ENCODE measurements at regions not wholly inside any gene's neighbourhood (a gene's known extent, or its start where the extent isn't known, plus 50 kb on each side); places are given as distances from the start of the nearest gene placed in this dataset.

DNA sequence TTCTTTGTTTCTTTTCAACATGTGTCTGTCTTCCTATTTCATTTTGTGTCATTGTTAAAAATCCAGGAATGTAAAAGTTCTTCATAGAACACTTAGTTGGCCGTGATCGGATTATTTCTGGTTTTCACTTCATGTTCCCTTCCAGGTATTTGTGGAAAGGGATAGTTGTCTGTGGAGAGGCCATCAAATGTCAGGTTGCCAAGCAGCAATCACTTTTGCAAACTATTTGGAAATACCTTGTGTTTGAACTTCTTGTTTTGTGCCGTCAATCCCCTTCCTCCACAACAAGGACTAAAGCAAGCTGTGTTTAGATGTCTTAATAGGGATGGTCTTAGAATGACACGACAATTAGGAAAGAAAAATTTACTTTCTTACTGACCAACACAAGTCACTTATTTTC lies 116.9 kb upstream of the MPDZ start:
- no peak for DNase-seq (ENCODE audit: low read depth)

DNA sequence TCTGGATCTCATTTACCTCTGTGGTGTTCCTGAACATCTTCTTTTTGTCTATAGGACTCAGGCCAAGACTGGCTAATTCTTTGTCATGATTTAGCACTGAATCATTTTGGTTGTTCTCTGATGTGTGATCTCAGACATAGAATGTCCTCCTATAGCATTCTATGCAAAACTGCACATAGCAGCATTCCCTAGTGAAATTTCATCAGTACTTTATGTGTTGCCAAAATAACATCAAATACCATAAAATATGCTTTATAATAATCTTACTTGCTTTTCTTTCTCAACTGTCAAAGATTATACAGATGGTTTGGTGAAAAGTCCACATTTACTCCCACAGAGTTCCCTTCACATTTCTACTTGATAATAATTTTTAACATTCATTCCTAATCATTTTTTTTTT lies 115.7 kb upstream of the MPDZ start:
- DNase-seq (ENCODE audit: low read depth): no peak

DNA sequence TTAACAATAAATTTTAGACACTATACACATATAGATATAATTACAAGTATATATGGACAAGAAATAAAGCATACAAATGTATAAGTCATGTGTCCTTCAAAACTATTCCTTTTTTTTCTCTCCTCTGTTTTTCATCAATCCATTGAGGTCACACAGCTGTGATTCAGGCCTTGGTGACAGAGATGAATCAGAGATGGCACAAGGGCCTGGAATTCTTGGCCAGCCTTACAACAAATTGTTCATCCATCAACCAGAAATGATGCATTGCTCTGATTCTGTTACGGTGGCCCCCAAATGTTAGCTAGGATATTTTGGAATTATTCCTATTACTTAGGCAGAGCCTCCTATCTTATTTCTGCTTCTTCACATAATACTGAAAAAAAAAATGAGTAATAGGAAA lies 108.7 kb upstream of the MPDZ start:
- peak; percentile 85 for DNase-seq (ENCODE audit: low read depth)

- peak; percentile 34 for DNase-seq (ENCODE audit: low read depth)
These were observed 108.2 kb upstream of the MPDZ start for GRCh38 chr9:13387734-13388067.

GRCh38 chr9:13386935-13387733 lies 107.6 kb upstream of the MPDZ start:
- peak; percentile 92 for DNase-seq (ENCODE audit: low read depth)

DNA sequence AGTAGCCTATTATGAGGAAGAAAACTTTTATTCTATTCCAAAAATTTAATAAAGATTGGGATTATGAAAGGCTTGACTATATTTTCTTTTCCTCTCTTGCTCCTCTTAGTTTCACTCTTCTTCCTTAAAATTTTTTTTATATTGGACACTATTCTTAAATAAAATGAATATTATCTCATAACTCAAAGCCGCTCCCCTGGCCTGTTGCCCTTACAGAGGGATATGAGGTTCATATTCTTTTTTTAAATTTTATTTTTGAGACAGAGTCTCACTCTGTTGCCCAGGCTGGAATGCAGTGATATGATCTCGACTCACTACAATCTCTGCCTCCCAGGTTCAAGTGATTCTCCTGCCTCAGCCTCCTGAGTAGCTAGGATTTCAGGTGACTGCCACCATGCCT lies 106.8 kb upstream of the MPDZ start:
- DNase-seq (ENCODE audit: low read depth): no peak

- DNase-seq (ENCODE audit: low read depth): no peak
These were observed 104.4 kb upstream of the MPDZ start for GRCh38 chr9:13383855-13384254.

GRCh38 chr9:13383216-13383615 lies 103.7 kb upstream of the MPDZ start:
- no peak for DNase-seq (ENCODE audit: low read depth)

DNA sequence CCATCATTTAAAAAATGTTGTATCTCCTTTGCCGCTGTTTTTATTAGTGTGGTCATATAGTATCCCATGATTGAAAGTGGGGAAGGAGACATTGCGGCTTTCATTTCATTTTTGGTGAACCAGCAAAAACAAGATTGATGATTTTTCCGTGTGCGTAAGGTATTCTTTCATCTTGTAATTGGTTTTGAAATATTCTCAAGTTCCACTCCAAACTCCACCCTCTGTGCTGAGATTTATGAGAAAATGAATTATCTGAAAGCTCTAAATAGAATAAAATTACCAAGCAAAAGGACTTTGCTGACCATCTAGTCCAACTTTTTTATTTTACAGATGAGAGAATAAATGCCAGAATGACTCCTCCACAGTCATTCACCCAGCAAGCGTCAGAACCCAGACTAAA lies 103.1 kb upstream of the MPDZ start:
- DNase-seq (ENCODE audit: low read depth): no peak

DNA sequence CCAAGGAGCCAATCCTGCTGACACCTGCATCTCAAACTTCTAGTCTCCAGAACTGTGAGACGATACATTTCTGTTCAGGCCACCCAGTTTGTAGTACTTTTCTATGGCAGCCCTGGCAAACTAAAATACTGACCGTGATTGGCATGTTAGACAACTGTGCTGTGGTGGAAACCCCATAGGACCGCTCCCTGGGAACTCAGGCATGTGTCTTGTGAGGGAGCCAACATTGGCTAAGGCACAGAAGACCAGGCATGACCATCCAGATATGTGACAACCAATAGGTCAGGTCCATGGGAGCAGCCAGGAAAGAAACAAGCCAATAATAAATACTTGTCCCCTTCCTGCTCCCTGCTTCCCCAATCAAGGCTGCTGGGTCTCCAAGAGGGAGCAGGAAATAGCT lies 101.4 kb upstream of the MPDZ start:
- DNase-seq (ENCODE audit: low read depth): no peak

- peak; percentile 54 for DNase-seq (ENCODE audit: low read depth)
These were observed 98.7 kb upstream of the MPDZ start for GRCh38 chr9:13378154-13378553.

GRCh38 chr9:13377171-13377925 lies 97.9 kb upstream of the MPDZ start:
- no peak for DNase-seq (ENCODE audit: low read depth)

- no peak for DNase-seq (ENCODE audit: low read depth)
These were observed 93.0 kb upstream of the MPDZ start for GRCh38 chr9:13372510-13372909.

DNA sequence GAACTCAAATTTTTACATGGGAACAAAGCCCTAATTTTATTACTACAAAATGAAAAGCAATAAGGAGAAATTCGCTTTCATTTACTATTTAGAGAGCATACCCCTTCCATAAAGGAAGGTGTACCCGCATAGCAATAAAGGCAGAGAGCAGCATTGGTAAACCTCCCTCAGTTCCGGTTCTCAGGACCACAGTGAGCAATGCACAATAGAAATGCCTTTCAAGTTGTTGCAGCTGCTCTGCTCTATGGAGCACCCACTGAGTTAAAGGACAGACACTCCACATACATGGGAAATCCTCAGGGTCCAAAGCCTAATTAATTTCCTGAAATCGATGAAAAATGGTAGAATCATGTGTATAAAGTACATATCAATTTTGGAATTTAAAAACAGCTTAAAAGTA lies 89.9 kb upstream of the MPDZ start:
- DNase-seq (ENCODE audit: low read depth): no peak

DNA sequence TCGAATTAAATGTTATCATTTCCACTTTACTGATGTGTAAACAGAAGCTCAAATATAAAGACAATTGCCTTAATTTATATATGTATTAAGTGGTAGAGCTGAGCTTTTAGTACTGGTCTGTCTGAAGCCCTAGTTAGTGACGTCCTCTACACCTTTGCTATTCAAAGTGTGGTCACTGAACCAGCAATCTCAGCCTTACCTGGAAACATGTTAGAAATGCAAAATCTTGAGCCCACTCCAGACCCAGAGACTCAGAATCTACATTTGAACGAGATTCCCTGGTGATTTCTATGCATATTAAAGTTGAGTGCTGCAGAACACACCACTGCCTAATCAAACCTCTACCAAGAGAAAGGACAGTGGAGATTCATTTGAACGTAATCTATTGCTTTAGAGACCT lies 88.3 kb upstream of the MPDZ start:
- DNase-seq (ENCODE audit: low read depth): no peak

DNA sequence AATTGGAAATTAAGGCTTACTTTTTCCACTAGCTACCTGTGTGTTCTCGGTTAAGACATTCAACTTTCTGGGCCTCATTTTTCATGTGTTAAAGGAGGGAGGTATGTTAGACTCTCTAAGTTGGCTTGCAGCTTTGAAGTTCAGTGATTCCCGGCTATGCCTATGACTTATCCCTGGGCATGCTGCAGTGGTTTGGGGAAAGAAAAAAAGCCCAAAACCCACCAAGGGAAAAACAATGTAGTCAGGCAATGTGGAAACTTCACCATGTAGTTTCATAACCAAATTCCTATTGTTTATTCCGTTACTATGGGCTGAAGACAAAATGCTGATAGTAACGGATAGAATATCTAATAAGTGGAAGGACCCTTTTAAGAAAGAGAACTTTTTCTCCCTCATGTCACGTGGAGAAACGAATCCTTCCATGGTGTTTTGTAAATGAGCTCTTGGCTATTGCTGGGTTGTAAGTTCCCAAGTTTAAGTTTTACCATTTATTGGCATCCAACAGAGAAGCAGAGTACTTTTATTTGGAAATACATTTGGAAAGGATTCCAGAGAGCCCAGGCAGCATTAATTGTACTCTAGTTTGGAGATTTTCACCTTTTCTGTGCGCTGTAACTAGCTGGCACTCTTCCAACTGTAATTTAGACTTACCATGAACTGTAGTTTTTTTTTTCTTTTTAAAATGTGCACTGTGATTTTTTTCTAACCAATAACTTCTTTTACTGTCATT lies 84.9 kb upstream of the MPDZ start:
- DNase-seq (ENCODE audit: low read depth): peak; percentile 53

GRCh38 chr9:13361076-13361475 lies 81.6 kb upstream of the MPDZ start:
- DNase-seq (ENCODE audit: low read depth): no peak

DNA sequence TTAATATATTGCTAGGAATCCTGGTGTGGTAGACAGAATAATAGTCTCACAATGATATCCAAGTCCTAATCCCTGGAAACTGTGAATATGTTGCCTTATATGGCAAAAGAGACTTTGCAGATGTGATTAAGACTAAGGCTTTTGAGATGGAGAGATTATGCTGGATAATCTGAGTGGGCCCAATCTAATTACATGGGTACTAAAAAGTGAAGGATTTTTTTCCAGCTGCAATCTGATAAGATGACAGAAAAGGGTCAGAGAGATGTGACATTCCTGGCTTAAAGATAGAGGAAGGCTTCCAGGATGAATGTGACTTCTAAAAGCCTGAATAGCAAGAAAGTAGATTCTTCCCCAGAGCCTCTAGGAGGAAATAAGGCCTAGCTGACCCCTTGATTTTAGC lies 80.7 kb upstream of the MPDZ start:
- DNase-seq (ENCODE audit: low read depth): no peak

DNA sequence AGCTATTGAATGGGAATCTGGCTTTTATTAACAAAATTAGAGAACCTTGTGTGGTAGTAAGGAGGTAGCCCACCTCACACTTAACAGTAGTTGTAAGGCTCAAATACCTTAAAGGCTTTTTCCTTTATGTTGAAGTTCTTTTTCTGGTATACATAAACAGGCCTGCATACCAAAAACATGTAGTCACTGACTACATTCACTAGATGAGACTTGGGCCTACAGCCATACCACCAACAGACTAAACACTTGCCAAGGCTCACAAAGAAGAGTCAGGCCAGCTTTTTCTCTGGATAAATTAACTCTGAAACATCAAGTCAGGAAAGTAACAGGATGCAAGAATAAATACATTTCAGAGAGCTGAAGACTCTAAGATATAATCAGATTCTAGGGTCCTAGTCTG lies 78.6 kb upstream of the MPDZ start:
- DNase-seq (ENCODE audit: low read depth): peak; percentile 80

DNA sequence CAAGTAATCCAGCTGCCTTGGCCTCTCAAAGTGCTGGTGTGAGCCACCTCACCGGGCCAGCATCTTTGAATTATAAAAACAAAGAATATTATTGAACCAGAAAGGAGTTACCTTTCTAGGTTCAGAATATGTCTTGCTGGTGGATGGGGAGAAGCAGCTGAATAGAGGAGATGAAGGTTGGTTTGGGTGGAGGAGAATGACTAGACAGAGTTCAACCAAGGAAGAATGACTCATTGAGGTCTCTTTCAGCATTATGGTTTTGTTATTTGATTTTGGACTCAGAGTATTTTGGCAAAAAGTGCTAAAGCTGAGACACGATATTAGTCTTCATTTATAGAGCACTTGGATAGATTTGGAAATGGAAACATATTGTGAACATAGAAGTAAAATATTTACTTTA lies 75.2 kb upstream of the MPDZ start:
- DNase-seq (ENCODE audit: low read depth): peak; percentile 65

- no peak for DNase-seq (ENCODE audit: low read depth)
These were observed 73.0 kb upstream of the MPDZ start for GRCh38 chr9:13352451-13352979.

DNA sequence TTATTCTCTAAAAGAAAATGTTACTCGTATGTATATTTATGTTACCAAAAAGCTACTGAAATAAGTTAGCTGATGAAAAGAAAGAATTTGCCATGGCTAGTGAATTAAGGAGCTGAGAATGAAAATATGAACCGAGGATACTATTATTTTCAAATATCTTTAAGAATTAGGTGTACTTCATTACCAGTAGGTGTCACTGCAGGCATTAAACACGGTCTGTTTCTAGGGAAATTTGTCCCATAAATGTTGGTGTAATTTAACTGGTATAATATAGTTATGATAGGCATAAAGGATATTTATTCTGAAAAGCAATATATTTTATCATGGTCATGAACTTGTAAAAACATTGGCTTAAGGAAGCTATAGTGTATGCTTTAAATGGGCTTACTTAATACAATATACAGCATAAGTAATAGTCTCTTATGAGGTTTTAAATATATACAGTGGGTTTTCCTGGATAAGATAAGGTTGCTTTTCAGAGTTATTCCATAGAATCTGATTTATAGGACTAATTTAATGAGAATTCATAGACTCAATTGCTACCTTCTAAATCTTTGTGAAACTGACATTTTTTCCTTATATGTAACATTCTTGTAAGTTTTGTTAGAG lies 72.4 kb upstream of the MPDZ start:
- DNase-seq (ENCODE audit: low read depth): peak; percentile 62

Data from stromal cell of bone marrow (primary cell).